K562 (cell line): ENCODE measurements at regions not wholly inside any gene's neighbourhood (a gene's known extent, or its start where the extent isn't known, plus 50 kb on each side); places are given as distances from the start of the nearest gene placed in this dataset.

Experiments used
- ATAC-seq: fragments of 200-7000 bp; cut with Tn5 transposase; 3 replicates; pipeline ENCODE4 v1.9.1; 2020; ENCODE audit warnings: moderate library complexity
- BruUV-seq: library from RNA; stranded (reverse); fragments of 400-500 nt; replicated peaks from 2 replicates; lab custom pipeline; 2021; lab: Mats Ljungman, UMichigan
- CTCF ChIA-PET: fragments of 300-600 bp; formaldehyde crosslinking; extraction: SDS; loops from one replicate; lab custom pipeline; 2021; ENCODE audit warnings: low intra/inter-chr PET ratio; lab: Yijun Ruan, JAX
- POLR2A ChIA-PET: fragments of 300-600, 350-650 bp; sonication (Branson Sonifier 250); formaldehyde crosslinking; extraction: SDS; loops from one replicate; lab custom pipeline; 2021; ENCODE audit warnings: antibody characterized with exemption, inconsistent platforms; lab: Yijun Ruan, JAX
- DNase-seq, 4 experiments: peaks; one replicate each; pipeline versions ENCODE4 v3.0.0 to v3.0.0-alpha.2; 2011 to 2018; ENCODE audit warnings: low spot score in 3 of 4, mixed read lengths in 3 of 4; ENCODE audit errors: extremely low read depth in 1 of 4
- FAIRE-seq: peaks from 2 replicates; lab custom pipeline; 2011; peaks lifted over from hg19 to GRCh38; lab: Jason Lieb, UNC
- H2AFZ ChIP-seq: 2 replicates; pipeline ENCODE4 v1.6.0; 2011; ENCODE audit warnings: low read depth, low read length, control low read depth, inconsistent platforms
- H3K27ac ChIP-seq: fragments of 200-600 bp; 3 replicates; pipeline ENCODE4 v1.8.0; 2011; ENCODE audit warnings: low read depth, mild to moderate bottlenecking, control low read depth, inconsistent platforms, low read length, moderate library complexity, mixed read lengths; ENCODE audit errors: extremely low read depth
- H3K27me3 ChIP-seq, 2 experiments: fragments of 300-600 bp in 1 of 2; 2 replicates in 1 of 2; 3 replicates in 1 of 2; pipeline versions ENCODE4 v1.6.0 to v1.8.0; 2011; ENCODE audit warnings: inconsistent platforms in 2 of 2, low read length in 2 of 2, mild to moderate bottlenecking in 1 of 2, mixed read lengths in 1 of 2, moderate library complexity in 1 of 2; ENCODE audit not compliant: control insufficient read depth in 2 of 2, insufficient read depth in 2 of 2
- H3K36me3 ChIP-seq: fragments of 300-600 bp; 3 replicates; pipeline ENCODE4 v1.8.0; 2011; ENCODE audit warnings: mild to moderate bottlenecking, low read length, inconsistent platforms; ENCODE audit not compliant: control insufficient read depth, insufficient read depth
- H3K4me1 ChIP-seq, 2 experiments: fragments of 200-600 bp in 1 of 2; replicated peaks in 1 of 2; 2 replicates in 1 of 2; 3 replicates in 1 of 2; pipeline versions ENCODE4 v1.5.1 to v1.8.0; 2011; ENCODE audit warnings: inconsistent platforms in 2 of 2, low read length in 2 of 2, mild to moderate bottlenecking in 1 of 2, mixed read lengths in 1 of 2, moderate library complexity in 1 of 2; ENCODE audit not compliant: control insufficient read depth in 2 of 2, insufficient read depth in 2 of 2
- H3K4me2 ChIP-seq: 2 replicates; pipeline ENCODE4 v1.6.1; 2011; ENCODE audit warnings: low read length, control low read depth, inconsistent platforms, mixed read lengths; ENCODE audit not compliant: insufficient read depth
- H3K4me3 ChIP-seq: fragments of 200-600 bp; sonication (generic), shearing (Covaris generic); 2 replicates; pipeline ENCODE4 v1.5.1; 2016; ENCODE audit warnings: control low read depth, inconsistent platforms
- H3K79me2 ChIP-seq: fragments of 200-600 bp; 3 replicates; pipeline ENCODE4 v1.8.0; 2011; ENCODE audit warnings: low read length, inconsistent platforms; ENCODE audit not compliant: control insufficient read depth, insufficient read depth
- H3K9ac ChIP-seq, 2 experiments: 2 replicates each; pipeline versions ENCODE4 v1.6.0 to v1.6.1; 2011; ENCODE audit warnings: low read depth in 2 of 2, low read length in 2 of 2, control low read depth in 1 of 2, inconsistent platforms in 1 of 2, mild to moderate bottlenecking in 1 of 2, mixed read lengths in 1 of 2; ENCODE audit not compliant: insufficient read depth in 1 of 2
- H3K9me1 ChIP-seq: one replicate; pipeline ENCODE4 v1.6.0; 2011; ENCODE audit warnings: inconsistent platforms, mild to moderate bottlenecking, low read length, moderate library complexity; ENCODE audit not compliant: control insufficient read depth, insufficient read depth
- H3K9me3 ChIP-seq: replicated peaks from 2 replicates; pipeline ENCODE4 v1.5.1; 2011; ENCODE audit warnings: low read depth, low read length, inconsistent platforms; ENCODE audit not compliant: control insufficient read depth, insufficient read depth
- H4K20me1 ChIP-seq: replicated peaks from 2 replicates; pipeline ENCODE4 v1.6.1; 2011; ENCODE audit warnings: low read length, inconsistent platforms, mixed read lengths; ENCODE audit not compliant: control insufficient read depth, insufficient read depth
- ATF3 ChIP-seq, 2 experiments: fragments of 450-650 bp in 1 of 2; sonication (generic) in 1 of 2; formaldehyde crosslinking in 1 of 2; IDR thresholded peaks in 1 of 2; conservative IDR thresholded peaks in 1 of 2; 2 replicates each; pipeline versions ENCODE4 v1.6.1 to v1.8.1; 2016 to 2023; ENCODE audit warnings: mild to moderate bottlenecking in 2 of 2, moderate library complexity in 2 of 2, inconsistent platforms in 1 of 2, missing genetic modification reagents in 1 of 2
- ATF4 ChIP-seq: fragments of 450-650 bp; formaldehyde crosslinking; IDR thresholded peaks from 2 replicates; pipeline ENCODE4 v1.4.0; 2022; ENCODE audit warnings: mild to moderate bottlenecking, moderate library complexity
- CEBPG ChIP-seq, 3 experiments: fragments of 200-800 bp in 1 of 3; sonication (Bioruptor generic) in 1 of 3; sonication (generic) in 1 of 3; formaldehyde crosslinking in 1 of 3; IDR thresholded peaks in 2 of 3; conservative IDR thresholded peaks in 1 of 3; 2 replicates each; pipeline versions ENCODE4 v1.6.1 to v1.8.0; 2016 to 2022; ENCODE audit warnings: missing compliant biosample characterization in 2 of 3, missing genetic modification characterization in 2 of 3, mild to moderate bottlenecking in 1 of 3, missing genetic modification reagents in 1 of 3
- RFX5 ChIP-seq: IDR thresholded peaks from 2 replicates; pipeline ENCODE4 v1.6.1; 2011; ENCODE audit warnings: low read depth, mild to moderate bottlenecking, improper control_type of control experiment, low read length
- ZNF79 ChIP-seq: fragments of 250-450 bp; sonication (Bioruptor Pico); IDR thresholded peaks from 2 replicates; pipeline ENCODE4 v1.4.0; 2020; ENCODE audit warnings: low read depth, mild to moderate bottlenecking, moderate library complexity
- WGBS: fragments of 100-300 bp; shearing (Covaris generic); methylation state at CpG from one replicate; pipeline ENCODE4 v1.1.6; 2016; ENCODE audit warnings: low coverage, mixed read lengths; ENCODE audit not compliant: insufficient coverage; ENCODE audit errors: missing lambda C conversion rate; 5-methylcytosine and 5-hydroxymethylcytosine counted together
- in situ Hi-C: fragments of 300-500 bp; cut with MboI; formaldehyde crosslinking; loops from 4 replicates; pipeline ENCODE4 v1.15.0; 2018; ENCODE audit warnings: inconsistent platforms, mixed read lengths
- intact Hi-C: fragments of 100-400 bp; cut with micrococcal nuclease; formaldehyde crosslinking; loops from 2 replicates; pipeline ENCODE4 v1.14.2; 2022

DNA sequence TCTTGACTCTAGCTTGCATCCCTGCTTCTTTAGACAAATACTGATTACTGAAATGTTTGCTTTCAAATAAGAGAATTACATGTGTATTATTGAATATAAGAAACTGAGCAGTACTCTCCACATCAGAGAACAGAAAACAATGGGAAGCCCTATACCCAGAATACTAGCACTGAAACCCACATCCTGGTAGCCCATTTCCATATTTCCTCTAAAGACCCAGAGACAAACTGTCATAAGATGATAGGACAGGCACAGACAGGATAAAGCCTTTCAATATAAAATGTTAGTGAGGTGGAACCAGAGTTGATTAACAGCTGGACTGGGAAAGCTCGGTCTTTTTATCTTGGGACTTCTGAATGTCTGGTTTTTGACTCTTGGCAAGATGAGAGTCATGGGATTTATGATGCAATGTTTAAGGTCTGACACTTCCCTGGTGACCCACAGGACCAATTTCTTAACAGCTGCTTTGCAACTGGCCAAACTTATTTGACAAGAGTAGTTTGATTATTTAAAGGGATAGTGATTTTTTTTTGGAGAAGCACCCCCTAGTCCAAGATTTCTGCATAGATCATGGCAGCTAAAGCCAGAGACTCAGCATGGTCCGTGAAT is 166.9 kb upstream of the ATXN7L3B start:
- no TSS peak for BruUV-seq
- no peak for TF ChIP-seq ZNF79
- TF ChIP-seq RFX5 = no peak
- 0 out of 2 replicates have a peak, but pooled peaks have one; percentile 43 for TF ChIP-seq ATF4 (CRISPR knock-in tag)
- peak; percentile 34; the same call in 1 of the 2 replicates for TF ChIP-seq ATF3 (IDR thresholded peaks at IDR 0.05)
- TF ChIP-seq ATF3 (CRISPR knock-in tag; conservative IDR thresholded peaks at IDR 0.05) = no peak
- no peak for TF ChIP-seq CEBPG (CRISPR knock-in tag; IDR thresholded peaks at IDR 0.05)
- TF ChIP-seq CEBPG (tag; conservative IDR thresholded peaks at IDR 0.05 in 1 of 2, IDR thresholded peaks at IDR 0.05 in 1 of 2) = peak; percentile 83 to 89
- Histone ChIP-seq H3K9ac (no peak overlapping the region), H4K20me1 (no peaks in the 10 kb centered on the region), H3K4me2 (no peak overlapping the region), H3K36me3 (no peaks in the 10 kb centered on the region), H3K27ac (no peak overlapping the region), H3K4me3 (no peak overlapping the region), H3K9me3 (no peaks in the 10 kb centered on the region), H2AFZ (no peak overlapping the region), H3K4me1 (no peaks in the 10 kb centered on the region), H3K9me1 (no peaks in the 10 kb centered on the region), H3K27me3 (no peaks in the 10 kb centered on the region), H3K79me2 (no peaks in the 10 kb centered on the region)
- ChIA-PET CTCF (no interaction called here), POLR2A (interaction anchor here (0.6 kb wide), 1 partner anchor 215 kb away, joined by 3 read pairs; no protein-coding TSS in a partner anchor)
- FAIRE-seq (no peak), ATAC-seq (no peak), DNase-seq (no peak)
- WGBS = 0% methylated on average over 2 of the region's 2 CpGs
- intact Hi-C loops (no loop called here), in situ Hi-C loops (no loop called here)
